Glutamatergic neuron (in vitro differentiated cells): ENCODE measurements at regions not wholly inside any gene's neighbourhood (a gene's known extent, or its start where the extent isn't known, plus 50 kb on each side); places are given as distances from the start of the nearest gene placed in this dataset.

ENCODE experiments used
- DNase-seq: peaks from one replicate; pipeline ENCODE4 v3.0.0; 2022
- H3K27ac Mint-ChIP-seq: one replicate; pipeline ENCODE4 v1.8.0; 2020; ENCODE audit warnings: mild to moderate bottlenecking, mixed read lengths, inconsistent platforms; ENCODE audit not compliant: unreplicated experiment
- H3K27me3 Mint-ChIP-seq: one replicate; pipeline ENCODE4 v1.8.0; 2020; ENCODE audit warnings: mild to moderate bottlenecking, moderate library complexity, mixed read lengths, inconsistent platforms; ENCODE audit not compliant: unreplicated experiment
- H3K36me3 Mint-ChIP-seq: one replicate; pipeline ENCODE4 v1.8.0; 2020; ENCODE audit warnings: mild to moderate bottlenecking, mixed read lengths, inconsistent platforms; ENCODE audit not compliant: unreplicated experiment
- H3K4me1 Mint-ChIP-seq: one replicate; pipeline ENCODE4 v1.8.0; 2020; ENCODE audit warnings: mild to moderate bottlenecking, low read depth, mixed read lengths, inconsistent platforms; ENCODE audit not compliant: unreplicated experiment
- H3K4me3 Mint-ChIP-seq: one replicate; pipeline ENCODE4 v1.8.0; 2020; ENCODE audit warnings: mild to moderate bottlenecking, mixed read lengths, inconsistent platforms; ENCODE audit not compliant: unreplicated experiment
- H3K9me3 Mint-ChIP-seq: one replicate; pipeline ENCODE4 v1.8.0; 2020; ENCODE audit warnings: mild to moderate bottlenecking, moderate library complexity, mixed read lengths, inconsistent platforms; ENCODE audit not compliant: unreplicated experiment
- TF ChIP-seq, protein P1 (sequence below): fragments of 200-600 bp; sonication (generic); IDR thresholded peaks from one replicate; pipeline ENCODE4 v1.5.0; 2021; ENCODE audit not compliant: partially characterized antibody, unreplicated experiment

DNA sequence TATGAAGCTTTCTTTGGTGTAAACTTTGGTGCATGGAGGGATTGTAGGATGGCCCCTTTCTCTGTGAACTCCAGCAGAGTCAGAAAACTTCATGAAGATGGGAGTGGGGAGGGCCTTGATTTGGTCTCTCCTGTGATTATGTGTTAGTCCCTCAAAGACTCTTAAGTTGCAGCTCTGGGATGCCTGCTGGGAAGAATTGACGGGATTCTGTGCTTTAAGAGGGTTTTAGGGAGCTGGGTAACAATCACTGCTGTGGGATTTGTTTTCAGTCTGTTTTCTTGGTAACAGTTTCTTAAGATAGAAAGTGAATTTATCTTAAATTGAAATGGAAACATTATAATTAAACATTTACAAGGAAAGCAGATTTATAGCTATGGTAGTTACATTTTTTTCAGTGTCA is 378.1 kb downstream of the AACS start:
- Mint-ChIP-seq H3K27me3 (no peaks in the 10 kb centered on the region), H3K36me3 (no peaks in the 10 kb centered on the region), H3K9me3 (no peaks in the 10 kb centered on the region), H3K4me3 (no peak overlapping the region), H3K4me1 (no peaks in the 10 kb centered on the region), H3K27ac (no peak overlapping the region)
- TF ChIP-seq, protein P1, sequence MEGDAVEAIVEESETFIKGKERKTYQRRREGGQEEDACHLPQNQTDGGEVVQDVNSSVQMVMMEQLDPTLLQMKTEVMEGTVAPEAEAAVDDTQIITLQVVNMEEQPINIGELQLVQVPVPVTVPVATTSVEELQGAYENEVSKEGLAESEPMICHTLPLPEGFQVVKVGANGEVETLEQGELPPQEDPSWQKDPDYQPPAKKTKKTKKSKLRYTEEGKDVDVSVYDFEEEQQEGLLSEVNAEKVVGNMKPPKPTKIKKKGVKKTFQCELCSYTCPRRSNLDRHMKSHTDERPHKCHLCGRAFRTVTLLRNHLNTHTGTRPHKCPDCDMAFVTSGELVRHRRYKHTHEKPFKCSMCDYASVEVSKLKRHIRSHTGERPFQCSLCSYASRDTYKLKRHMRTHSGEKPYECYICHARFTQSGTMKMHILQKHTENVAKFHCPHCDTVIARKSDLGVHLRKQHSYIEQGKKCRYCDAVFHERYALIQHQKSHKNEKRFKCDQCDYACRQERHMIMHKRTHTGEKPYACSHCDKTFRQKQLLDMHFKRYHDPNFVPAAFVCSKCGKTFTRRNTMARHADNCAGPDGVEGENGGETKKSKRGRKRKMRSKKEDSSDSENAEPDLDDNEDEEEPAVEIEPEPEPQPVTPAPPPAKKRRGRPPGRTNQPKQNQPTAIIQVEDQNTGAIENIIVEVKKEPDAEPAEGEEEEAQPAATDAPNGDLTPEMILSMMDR: no peak
- DNase-seq: no peak

DNA sequence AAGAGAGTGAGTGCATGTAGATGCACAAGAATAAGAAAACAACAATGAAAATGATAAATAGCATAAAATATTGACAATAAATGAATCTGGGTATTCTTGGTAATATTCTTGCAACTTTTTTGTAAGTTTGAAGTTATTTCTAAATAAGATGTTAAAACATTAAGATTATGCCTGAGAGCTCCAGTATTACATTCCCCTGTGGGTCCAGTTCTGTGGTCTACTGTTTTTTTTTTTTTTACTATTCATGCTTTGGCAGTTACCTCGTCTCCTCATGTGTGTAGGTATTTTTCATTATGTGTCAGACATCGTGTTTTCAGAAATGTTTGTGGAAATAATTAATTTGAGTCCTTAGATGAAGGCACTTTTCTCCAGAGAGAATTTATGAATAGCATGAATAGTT is 386.2 kb downstream of the AACS start:
- Mint-ChIP-seq H3K4me3 (no peak overlapping the region), H3K9me3 (peaks cover 2% of the 10 kb centered on the region), H3K4me1 (peaks cover 4% of the 10 kb centered on the region), H3K27ac (no peak overlapping the region), H3K36me3 (no peaks in the 10 kb centered on the region), H3K27me3 (no peaks in the 10 kb centered on the region)
- no peak for DNase-seq
- TF ChIP-seq, protein P1: no peak

DNA sequence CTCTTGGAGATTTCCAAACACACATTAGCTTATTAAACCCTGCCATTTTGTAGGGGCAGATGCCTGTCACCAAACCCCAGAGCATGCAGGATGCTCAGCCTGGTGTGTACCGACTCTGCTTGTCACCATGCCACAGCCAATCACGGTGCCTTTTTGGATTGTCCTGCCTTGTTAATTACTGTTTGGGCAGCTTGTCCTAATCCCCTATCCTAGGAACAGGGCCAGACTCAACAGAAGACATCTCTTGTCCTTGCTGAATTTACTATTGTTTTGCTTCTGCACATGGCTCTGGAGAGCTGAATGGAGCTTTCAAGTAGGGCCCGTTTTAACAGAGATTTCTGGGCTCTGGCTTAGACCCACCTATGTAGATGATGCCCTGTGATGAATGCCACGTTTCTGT is 388.5 kb downstream of the AACS start:
- Mint-ChIP-seq H3K9me3 (peaks cover 2% of the 10 kb centered on the region), H3K27me3 (peaks cover 3% of the 10 kb centered on the region), H3K36me3 (no peaks in the 10 kb centered on the region), H3K27ac (no peak overlapping the region), H3K4me3 (no peak overlapping the region), H3K4me1 (peaks cover 17% of the 10 kb centered on the region)
- TF ChIP-seq, protein P1: no peak
- DNase-seq: no peak

DNA sequence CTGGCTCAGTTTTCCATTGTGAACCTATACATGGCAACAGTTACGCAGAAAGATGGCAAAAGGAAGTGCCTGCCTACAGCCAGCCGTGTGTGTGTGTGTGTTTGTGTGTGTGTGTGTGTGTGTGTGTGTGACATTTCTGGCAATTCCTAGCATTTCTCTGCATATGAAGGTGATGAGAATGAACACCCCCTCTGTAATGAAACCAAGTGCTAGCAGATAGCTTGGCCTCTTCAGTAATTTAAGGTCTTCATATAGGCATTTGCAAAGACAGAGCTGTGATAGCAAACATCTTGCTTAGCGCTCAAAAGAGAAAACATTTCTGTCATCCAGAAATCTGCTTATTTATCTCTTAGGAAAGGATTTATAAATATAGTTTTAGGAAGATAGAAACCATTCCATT is 389.1 kb downstream of the AACS start:
- no peak for DNase-seq
- Mint-ChIP-seq H3K27ac (no peak overlapping the region), H3K27me3 (peaks cover 3% of the 10 kb centered on the region), H3K9me3 (peaks cover 4% of the 10 kb centered on the region), H3K4me3 (no peak overlapping the region), H3K4me1 (peaks cover 23% of the 10 kb centered on the region), H3K36me3 (no peaks in the 10 kb centered on the region)
- TF ChIP-seq, protein P1: no peak

DNA sequence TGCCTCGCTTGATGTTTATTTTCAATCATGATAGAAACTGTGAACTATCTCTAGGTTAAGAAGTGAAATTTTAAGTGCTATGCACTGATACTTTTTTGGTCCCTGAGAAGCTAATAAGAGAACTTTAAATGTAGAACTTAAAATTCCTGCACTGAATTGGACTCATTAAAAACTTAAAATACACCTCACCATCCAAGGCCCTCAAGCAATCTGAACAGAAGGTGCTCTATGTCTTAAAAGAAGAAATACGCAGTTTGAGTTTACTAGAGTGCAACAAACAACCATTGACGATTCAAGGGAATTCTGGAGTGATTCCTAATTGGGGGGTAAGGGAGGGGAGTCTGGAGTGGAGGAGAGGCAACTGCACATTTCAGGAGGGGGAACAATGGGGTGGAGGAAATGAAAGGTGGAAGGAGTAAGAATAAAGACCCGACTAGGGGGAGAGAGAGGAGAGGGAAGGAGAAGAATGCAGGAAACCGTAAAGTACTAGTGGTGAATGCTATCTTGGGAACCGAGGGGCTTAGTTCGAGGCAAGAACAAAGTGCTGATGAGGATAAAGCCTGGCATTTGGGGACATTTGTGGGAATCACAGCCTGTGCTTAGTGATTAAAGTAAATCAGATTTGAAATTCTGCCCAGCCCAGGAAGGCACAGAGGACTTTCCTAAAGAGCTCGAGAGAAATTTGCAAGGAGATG is 389.7 kb downstream of the AACS start:
- Mint-ChIP-seq H3K4me3 (no peak overlapping the region), H3K27ac (no peak overlapping the region), H3K27me3 (peaks cover 6% of the 10 kb centered on the region), H3K36me3 (no peaks in the 10 kb centered on the region), H3K4me1 (peaks cover 25% of the 10 kb centered on the region), H3K9me3 (peaks cover 6% of the 10 kb centered on the region)
- TF ChIP-seq, protein P1: no peak
- DNase-seq: no peak
